Stomach smooth muscle (tissue), 2 donors: ENCODE measurements at regions not wholly inside any gene's neighbourhood (a gene's known extent, or its start where the extent isn't known, plus 50 kb on each side); places are given as distances from the start of the nearest gene placed in this dataset.
A peak's percentile ranks its signal among the peaks of the same experiment; 100 is the strongest.

Experiments used
- H3K27ac ChIP-seq: one replicate; pipeline ENCODE4 v1.7.0; 2013; ENCODE audit warnings: mild to moderate bottlenecking, low read length, inconsistent platforms
- H3K27me3 ChIP-seq, 2 donors: one replicate each; pipeline ENCODE4 v1.7.0; 2013; ENCODE audit warnings: low read length in 2 of 2; ENCODE audit not compliant: insufficient read depth in 2 of 2, control insufficient read depth in 1 of 2
- H3K36me3 ChIP-seq, 2 donors: one replicate each; pipeline ENCODE4 v1.7.0; 2013; ENCODE audit warnings: low read length in 2 of 2; ENCODE audit not compliant: control insufficient read depth in 2 of 2, insufficient read depth in 2 of 2
- H3K4me1 ChIP-seq: one replicate; pipeline ENCODE4 v1.7.0; 2013; ENCODE audit warnings: low read length; ENCODE audit not compliant: control insufficient read depth, insufficient read depth
- H3K4me3 ChIP-seq, 2 donors: one replicate each; pipeline ENCODE4 v1.7.0; 2013; ENCODE audit warnings: low read length in 2 of 2
- H3K9ac ChIP-seq, 2 donors: one replicate each; pipeline ENCODE4 v1.7.0; 2013; ENCODE audit warnings: low read length in 2 of 2, mild to moderate bottlenecking in 1 of 2
- H3K9me3 ChIP-seq, 2 donors: one replicate each; pipeline ENCODE4 v1.7.0; 2013; ENCODE audit warnings: low read length in 2 of 2; ENCODE audit not compliant: control insufficient read depth in 2 of 2
- donor health status: healthy.
- donor health status: Pancreatic carcinoma.

GRCh38 chr5:135710045-135710675, 124.3 kb upstream of the SLC25A48 start:
- Histone ChIP-seq H3K27me3 (no peaks in the 10 kb centered on the region), H3K36me3 (no peaks in the 10 kb centered on the region), H3K9me3 (peaks cover 0 to 3% of the 10 kb centered on the region in 2 donors), H3K4me1 (peaks cover 5% of the 10 kb centered on the region), H3K27ac (no peak overlapping the region), H3K9ac (no peak overlapping the region), H3K4me3 (peak overlapping the region in 1 of 2 donors; percentile 15)

DNA sequence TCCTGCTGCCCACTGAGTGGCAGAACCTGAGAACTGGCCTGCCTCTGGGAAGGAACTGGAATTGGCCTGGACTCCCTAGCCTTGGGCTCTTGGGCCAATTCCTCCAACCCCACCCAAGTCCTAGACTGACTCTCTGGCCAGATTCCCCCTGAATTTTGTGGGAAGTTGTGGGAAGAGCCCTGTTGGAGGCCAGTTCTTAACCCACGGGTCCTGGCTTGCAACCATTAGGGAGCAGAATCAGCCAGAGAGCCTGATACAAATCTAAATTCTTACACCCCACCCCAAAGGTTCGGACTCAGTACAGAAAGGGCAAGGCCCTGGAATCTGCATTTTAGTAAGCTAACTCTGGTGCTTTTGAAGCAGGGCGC, 125.3 kb upstream of the SLC25A48 start:
- peaks cover 5% of the 10 kb centered on the region for H3K4me1 ChIP-seq
- no peaks in the 10 kb centered on the region for H3K36me3 ChIP-seq
- H3K9me3 ChIP-seq = peaks cover 0 to 3% of the 10 kb centered on the region in 2 donors
- H3K27ac ChIP-seq = no peak overlapping the region
- H3K4me3 ChIP-seq = no peak overlapping the region
- H3K9ac ChIP-seq = no peak overlapping the region
- H3K27me3 ChIP-seq = no peaks in the 10 kb centered on the region

- no peak overlapping the region for H3K9ac ChIP-seq
- H3K9me3 ChIP-seq = peaks cover 0 to 3% of the 10 kb centered on the region in 2 donors
- no peak overlapping the region for H3K4me3 ChIP-seq
- H3K27me3 ChIP-seq = no peaks in the 10 kb centered on the region
- no peak overlapping the region for H3K27ac ChIP-seq
- peaks cover 5% of the 10 kb centered on the region for H3K4me1 ChIP-seq
- no peaks in the 10 kb centered on the region for H3K36me3 ChIP-seq
Observed at GRCh38 chr5:135708481-135709207, 125.8 kb upstream of the SLC25A48 start.

DNA sequence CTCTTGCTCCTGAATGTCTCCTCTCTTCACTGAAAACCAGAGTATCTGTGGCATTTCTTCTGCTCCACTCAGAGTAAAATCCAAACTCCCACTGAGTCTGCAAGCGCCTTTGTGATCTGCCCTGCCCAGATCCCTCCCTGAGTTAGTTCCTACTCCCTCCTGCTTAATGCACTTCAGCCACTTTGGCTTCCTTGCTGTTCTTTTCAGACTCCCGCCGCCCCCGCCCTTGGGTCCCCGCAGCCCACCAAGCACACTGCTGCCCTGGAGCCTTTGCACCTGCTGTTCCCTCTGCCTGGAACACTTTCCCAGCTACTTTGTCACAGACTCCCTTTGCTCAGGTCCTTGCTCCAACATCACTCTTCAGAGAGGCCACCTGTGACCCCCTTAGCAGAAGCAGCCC, 127.2 kb upstream of the SLC25A48 start:
- Histone ChIP-seq H3K4me3 (no peak overlapping the region), H3K27me3 (no peaks in the 10 kb centered on the region), H3K4me1 (peaks cover 5% of the 10 kb centered on the region), H3K36me3 (no peaks in the 10 kb centered on the region), H3K9me3 (no peaks in the 10 kb centered on the region), H3K9ac (no peak overlapping the region), H3K27ac (no peak overlapping the region)

GRCh38 chr5:135706893-135707292, 127.6 kb upstream of the SLC25A48 start:
- Histone ChIP-seq H3K4me1 (peaks cover 5% of the 10 kb centered on the region), H3K4me3 (no peak overlapping the region), H3K36me3 (no peaks in the 10 kb centered on the region), H3K27me3 (no peaks in the 10 kb centered on the region), H3K27ac (no peak overlapping the region), H3K9me3 (no peaks in the 10 kb centered on the region), H3K9ac (no peak overlapping the region)

- H3K36me3 ChIP-seq = no peaks in the 10 kb centered on the region
- H3K9ac ChIP-seq = no peak overlapping the region
Observed at GRCh38 chr5:135706474-135706873, 127.7 kb upstream of the CXCL14 start.

GRCh38 chr5:135705941-135706466, 127.2 kb upstream of the CXCL14 start:
- Histone ChIP-seq H3K4me1 (peaks cover 5% of the 10 kb centered on the region), H3K9me3 (no peaks in the 10 kb centered on the region), H3K36me3 (no peaks in the 10 kb centered on the region), H3K9ac (no peak overlapping the region), H3K27me3 (no peaks in the 10 kb centered on the region), H3K4me3 (no peak overlapping the region), H3K27ac (no peak overlapping the region)

More at GRCh38 chr5:135706474-135706873, 127.7 kb upstream of the CXCL14 start:
- Histone ChIP-seq H3K4me3 (no peak overlapping the region), H3K27me3 (no peaks in the 10 kb centered on the region), H3K9me3 (no peaks in the 10 kb centered on the region), H3K4me1 (peaks cover 5% of the 10 kb centered on the region), H3K27ac (no peak overlapping the region)

DNA sequence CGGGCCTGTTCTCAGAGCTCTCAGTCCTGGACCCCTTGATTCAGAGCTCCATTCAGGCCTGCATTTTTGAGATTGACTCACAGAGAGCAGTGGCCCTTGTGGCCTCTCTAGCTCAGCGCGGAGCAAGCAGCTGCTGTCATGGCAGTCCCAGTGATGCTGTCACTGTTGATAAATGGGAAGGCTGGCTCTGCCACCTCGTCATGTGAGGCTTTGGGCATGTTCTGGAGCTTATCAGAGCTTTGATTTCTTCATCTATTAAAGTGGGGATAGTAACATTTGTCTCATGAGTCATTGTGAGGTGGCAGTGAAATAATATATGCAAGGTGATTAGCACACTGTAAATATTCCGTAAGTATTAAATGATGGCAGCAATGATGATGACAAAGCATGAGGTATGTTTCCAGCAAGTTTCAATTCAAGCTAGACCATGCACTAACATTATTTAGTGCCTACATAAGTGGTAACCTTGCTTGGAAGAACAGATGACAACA, 126.4 kb upstream of the CXCL14 start:
- no peaks in the 10 kb centered on the region for H3K36me3 ChIP-seq
- H3K9me3 ChIP-seq = no peaks in the 10 kb centered on the region
- no peaks in the 10 kb centered on the region for H3K27me3 ChIP-seq
- H3K4me3 ChIP-seq = no peak overlapping the region
- H3K4me1 ChIP-seq = peaks cover 4% of the 10 kb centered on the region
- H3K9ac ChIP-seq = no peak overlapping the region
- no peak overlapping the region for H3K27ac ChIP-seq

- Histone ChIP-seq H3K9me3 (no peaks in the 10 kb centered on the region), H3K27me3 (no peaks in the 10 kb centered on the region), H3K4me3 (no peak overlapping the region), H3K9ac (no peak overlapping the region), H3K36me3 (no peaks in the 10 kb centered on the region), H3K27ac (no peak overlapping the region), H3K4me1 (no peaks in the 10 kb centered on the region)
Observed at GRCh38 chr5:135704616-135705015, 125.8 kb upstream of the CXCL14 start.

DNA sequence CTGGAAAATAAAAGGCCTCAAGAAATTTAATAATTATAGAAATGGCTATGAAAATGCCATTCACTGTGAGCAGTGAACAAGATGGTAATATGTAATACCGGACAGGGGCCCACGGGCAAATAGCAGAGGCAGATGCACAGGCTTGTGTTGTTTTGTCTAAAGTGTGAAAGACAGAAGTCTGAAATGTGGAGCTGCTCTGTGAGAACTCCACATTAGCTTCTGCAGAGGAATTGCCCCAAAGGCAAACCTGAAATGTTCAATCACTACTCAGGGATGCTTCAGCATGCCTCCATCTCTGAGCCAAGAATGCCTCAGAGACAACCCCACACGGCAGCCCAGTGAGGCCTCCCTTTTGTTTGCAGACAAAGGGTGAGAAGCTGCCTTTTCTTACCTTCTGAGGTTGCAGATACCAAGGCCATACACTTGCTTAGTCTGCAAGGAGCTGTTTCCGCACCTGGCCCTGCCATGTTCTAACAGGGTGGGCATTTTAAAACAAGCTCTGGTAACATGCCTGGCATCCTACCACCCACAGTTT, 124.3 kb upstream of the CXCL14 start:
- no peaks in the 10 kb centered on the region for H3K4me1 ChIP-seq
- H3K27me3 ChIP-seq = no peaks in the 10 kb centered on the region
- H3K27ac ChIP-seq = no peak overlapping the region
- no peaks in the 10 kb centered on the region for H3K36me3 ChIP-seq
- H3K4me3 ChIP-seq = no peak overlapping the region
- no peaks in the 10 kb centered on the region for H3K9me3 ChIP-seq
- no peak overlapping the region for H3K9ac ChIP-seq
